IMR-90 (cell line): ENCODE measurements at regions not wholly inside any gene's neighbourhood (a gene's known extent, or its start where the extent isn't known, plus 50 kb on each side); places are given as distances from the start of the nearest gene placed in this dataset.
"Not testable (repeated sequence)": the region's sequence is repeated elsewhere in the genome, so short reads cannot be mapped to it uniquely, and the experiment has no call there.

Experiments
- ATAC-seq: fragments of 200-7000 bp; cut with Tn5 transposase; 2 replicates; pipeline ENCODE4 v1.9.1; 2020; ENCODE audit warnings: low read depth, mild to moderate bottlenecking, moderate library complexity
- BruUV-seq: library from RNA; stranded (reverse); fragments of 400-500 nt; replicated peaks from 2 replicates; lab custom pipeline; 2021; lab: Mats Ljungman, UMichigan
- CTCF ChIA-PET: fragments of 300-600 bp; formaldehyde crosslinking; extraction: SDS; loops from one replicate; lab custom pipeline; 2021; ENCODE audit warnings: antibody characterized with exemption; lab: Yijun Ruan, JAX
- POLR2A ChIA-PET: fragments of 300-600 bp; sonication (Branson Sonifier 250); formaldehyde crosslinking; loops from one replicate; lab custom pipeline; 2022; ENCODE audit warnings: antibody characterized with exemption; ENCODE audit not compliant: unreplicated experiment; lab: Charles Lee
- DNase-seq: peaks from one replicate; pipeline ENCODE4 v3.0.0; 2013
- H2AFZ ChIP-seq: replicated peaks from 2 replicates; pipeline ENCODE3; 2013; ENCODE audit warnings: low read length, mild to moderate bottlenecking; ENCODE audit not compliant: poor library complexity
- H2AK5ac ChIP-seq: 2 replicates; pipeline ENCODE4 v1.6.1; 2013; ENCODE audit warnings: low read depth, low read length, inconsistent platforms
- H2AK9ac ChIP-seq: replicated peaks from 2 replicates; pipeline ENCODE3; 2013; ENCODE audit warnings: mild to moderate bottlenecking, low read depth, low read length, moderate library complexity; ENCODE audit not compliant: poor library complexity
- H2BK120ac ChIP-seq: 2 replicates; pipeline ENCODE4 v1.6.1; 2013; ENCODE audit warnings: low read depth, low read length, inconsistent platforms
- H2BK15ac ChIP-seq: 3 replicates; pipeline ENCODE4 v1.6.1; 2013; ENCODE audit warnings: low read depth, low read length, inconsistent platforms
- H2BK20ac ChIP-seq: 2 replicates; pipeline ENCODE4 v1.6.1; 2013; ENCODE audit warnings: low read depth, mild to moderate bottlenecking, inconsistent platforms, low read length, moderate library complexity
- H2BK5ac ChIP-seq: 2 replicates; pipeline ENCODE4 v1.6.1; 2013; ENCODE audit warnings: mild to moderate bottlenecking, low read depth, low read length, inconsistent platforms; ENCODE audit not compliant: poor library complexity, severe bottlenecking
- H3K14ac ChIP-seq: replicated peaks from 2 replicates; pipeline ENCODE4 v1.6.1; 2013; ENCODE audit warnings: low read depth, low read length, inconsistent platforms
- H3K18ac ChIP-seq: 2 replicates; pipeline ENCODE4 v1.6.1; 2013; ENCODE audit warnings: low read depth, low read length, control low read depth
- H3K23ac ChIP-seq: 2 replicates; pipeline ENCODE4 v1.6.1; 2013; ENCODE audit warnings: low read depth, low read length, inconsistent platforms
- H3K27ac ChIP-seq: 2 replicates; pipeline ENCODE4 v1.5.1; 2013; ENCODE audit warnings: mild to moderate bottlenecking, control low read depth, low read length; ENCODE audit not compliant: insufficient read depth
- H3K27me3 ChIP-seq: 2 replicates; pipeline ENCODE4 v1.6.1; 2013; ENCODE audit warnings: low read length; ENCODE audit not compliant: control insufficient read depth, insufficient read depth
- H3K36me3 ChIP-seq: 2 replicates; pipeline ENCODE4 v1.6.1; 2013; ENCODE audit warnings: low read length, mixed read lengths; ENCODE audit not compliant: control insufficient read depth, insufficient read depth
- H3K4ac ChIP-seq: 2 replicates; pipeline ENCODE4 v1.6.1; 2013; ENCODE audit warnings: low read depth, low read length, inconsistent platforms
- H3K4me1 ChIP-seq: 2 replicates; pipeline ENCODE4 v1.6.1; 2013; ENCODE audit warnings: low read length, mixed read lengths; ENCODE audit not compliant: control insufficient read depth, insufficient read depth
- H3K4me2 ChIP-seq: 2 replicates; pipeline ENCODE4 v1.6.1; 2013; ENCODE audit warnings: low read depth, mild to moderate bottlenecking, control low read depth, low read length, moderate library complexity
- H3K4me3 ChIP-seq: 2 replicates; pipeline ENCODE4 v1.5.1; 2013; ENCODE audit warnings: low read depth, mild to moderate bottlenecking, control low read depth, low read length, moderate library complexity; ENCODE audit not compliant: insufficient read depth
- H3K56ac ChIP-seq: 2 replicates; pipeline ENCODE4 v1.6.1; 2013; ENCODE audit warnings: low read length, inconsistent platforms; ENCODE audit not compliant: insufficient read depth; ENCODE audit errors: extremely low read depth
- H3K79me1 ChIP-seq, 2 experiments: 2 replicates each; pipeline ENCODE4 v1.6.1; 2013; ENCODE audit warnings: low read length in 2 of 2, inconsistent platforms in 1 of 2, low read depth in 1 of 2
- H3K9ac ChIP-seq: 2 replicates; pipeline ENCODE4 v1.6.1; 2013; ENCODE audit warnings: low read depth, low read length, control low read depth
- H3K9me1 ChIP-seq: 2 replicates; pipeline ENCODE4 v1.6.1; 2013; ENCODE audit warnings: low read length, inconsistent platforms; ENCODE audit not compliant: insufficient read depth
- H3K9me3 ChIP-seq: 2 replicates; pipeline ENCODE4 v1.6.1; 2013; ENCODE audit warnings: low read length; ENCODE audit not compliant: control insufficient read depth, insufficient read depth
- H4K20me1 ChIP-seq: 2 replicates; pipeline ENCODE4 v1.6.1; 2013; ENCODE audit warnings: low read length, inconsistent platforms; ENCODE audit not compliant: insufficient read depth
- H4K5ac ChIP-seq: 2 replicates; pipeline ENCODE4 v1.6.1; 2013; ENCODE audit warnings: mild to moderate bottlenecking, low read depth, low read length, control low read depth
- H4K8ac ChIP-seq, 2 experiments: 2 replicates each; pipeline ENCODE4 v1.6.1; 2013; ENCODE audit warnings: low read depth in 2 of 2, low read length in 2 of 2, control low read depth in 1 of 2, inconsistent platforms in 1 of 2
- H4K91ac ChIP-seq: 2 replicates; pipeline ENCODE4 v1.6.1; 2013; ENCODE audit warnings: low read depth, low read length, inconsistent platforms; ENCODE audit not compliant: insufficient read depth
- WGBS, 2 experiments: methylation state at CpG; one replicate each; pipeline versions ENCODE4 v1.1.5 to v1.1.7; 2013; ENCODE audit warnings: missing lambda C conversion rate in 2 of 2; ENCODE audit not compliant: insufficient read length in 1 of 2; ENCODE audit errors: extremely low coverage in 2 of 2; 5-methylcytosine and 5-hydroxymethylcytosine counted together
- dilution Hi-C: fragments of 300-500 bp; cut with HindIII; formaldehyde crosslinking; loops from one replicate; pipeline ENCODE4 v1.14.3; 2018; ENCODE audit warnings: low sequenced_read_pairs; ENCODE audit not compliant: unreplicated experiment
- in situ Hi-C: fragments of 300-500 bp; cut with MboI; formaldehyde crosslinking; loops from 3 replicates; pipeline ENCODE4 v1.14.3; 2019; ENCODE audit warnings: low sequenced_read_pairs, inconsistent platforms, mixed read lengths
- intact Hi-C: fragments of 100-400 bp; cut with micrococcal nuclease; formaldehyde crosslinking; loops from 2 replicates; pipeline ENCODE4 v1.10.0; 2022

DNA sequence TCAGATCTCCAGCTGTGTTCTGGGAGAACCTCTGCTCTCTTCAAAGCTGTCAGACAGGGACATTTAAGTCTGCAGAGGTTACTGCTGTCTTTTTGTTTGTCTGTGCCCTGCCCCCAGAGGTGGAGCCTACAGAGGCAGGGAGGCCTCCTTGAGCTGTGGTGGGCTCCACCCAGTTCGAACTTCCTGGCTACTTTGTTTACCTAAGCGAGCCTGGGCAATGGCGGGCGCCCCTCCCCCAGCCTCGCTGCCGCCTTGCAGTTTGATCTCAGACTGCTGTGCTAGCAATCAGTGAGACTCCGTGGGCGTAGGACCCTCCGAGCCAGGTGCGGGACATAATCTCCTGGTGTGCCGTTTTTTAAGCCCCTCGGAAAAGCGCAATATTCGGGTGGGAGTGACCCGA, 171.2 kb downstream of the RBMX2 start:
- H2BK20ac ChIP-seq, H3K4me1 ChIP-seq, H3K56ac ChIP-seq, H4K8ac ChIP-seq, H4K20me1 ChIP-seq, H2AFZ ChIP-seq, H3K9me3 ChIP-seq, H2BK120ac ChIP-seq, H3K4me3 ChIP-seq, H3K23ac ChIP-seq, DNase-seq, H2AK9ac ChIP-seq, H4K91ac ChIP-seq, H3K4me2 ChIP-seq, H3K9me1 ChIP-seq, BruUV-seq, H3K36me3 ChIP-seq, POLR2A ChIA-PET, H3K4ac ChIP-seq, H3K14ac ChIP-seq, intact Hi-C loops, H3K27me3 ChIP-seq, H3K18ac ChIP-seq, H4K5ac ChIP-seq, H2BK5ac ChIP-seq, dilution Hi-C loops, H2AK5ac ChIP-seq, CTCF ChIA-PET, H3K9ac ChIP-seq, H3K79me1 ChIP-seq, H2BK15ac ChIP-seq, in situ Hi-C loops, H3K27ac ChIP-seq, ATAC-seq: not testable (repeated sequence)
- WGBS, 2 experiments: no CpG with 5 or more reads among the region's 15 CpGs
